ENCODE measurements at regions not wholly inside any gene's neighbourhood (a gene's known extent, or its start where the extent isn't known, plus 50 kb on each side); places are given as distances from the start of the nearest gene placed in this dataset.

GRCh38 chr11:44399968-44400367 lies 90.0 kb upstream of the ALX4 start:
- 40 to 49% methylated on average over 1 to 2 of the region's 2 CpGs for WGBS, 2 donors (ENCODE audit: low coverage in 1 of 2)
- TF ChIP-seq POLR2A (IDR thresholded peaks at IDR 0.05), result no peak
- no peak for TF ChIP-seq EP300 (IDR thresholded peaks at IDR 0.05)
- TF ChIP-seq CTCF (IDR thresholded peaks at IDR 0.05), result no peak

GRCh38 chr11:44400431-44400830 lies 90.5 kb upstream of the ALX4 start:
- no peak for ATAC-seq
- Histone ChIP-seq H3K27me3 (peaks cover 39% of the 10 kb centered on the region), H3K27ac (no peak overlapping the region), H3K36me3 (no peaks in the 10 kb centered on the region), H3K4me1 (no peaks in the 10 kb centered on the region), H3K4me3 (no peak overlapping the region), H3K9me3 (peaks cover 0 to 2% (median 0%) of the 10 kb centered on the region in 3 donors)
- no peak for TF ChIP-seq EP300 (IDR thresholded peaks at IDR 0.05)
- no peak for TF ChIP-seq POLR2A (IDR thresholded peaks at IDR 0.05)
- no peak for TF ChIP-seq CTCF (IDR thresholded peaks at IDR 0.05)
- no peak for TF ChIP-seq POLR2AphosphoS5 (IDR thresholded peaks at IDR 0.05)
- WGBS, 2 donors (ENCODE audit: low coverage in 1 of 2), result 75 to 87% methylated on average over 3 to 4 of the region's 5 CpGs

More at GRCh38 chr11:44399968-44400367, 90.0 kb upstream of the ALX4 start:
- Histone ChIP-seq H3K4me3 (no peak overlapping the region), H3K9me3 (peaks cover 0 to 7% (median 0%) of the 10 kb centered on the region in 3 donors), H3K4me1 (no peaks in the 10 kb centered on the region), H3K27ac (no peak overlapping the region), H3K36me3 (no peaks in the 10 kb centered on the region), H3K27me3 (peaks cover 35% of the 10 kb centered on the region)
- ATAC-seq, result no peak

- ATAC-seq, result no peak
- TF ChIP-seq POLR2A (IDR thresholded peaks at IDR 0.05), result no peak
- TF ChIP-seq EP300 (IDR thresholded peaks at IDR 0.05), result no peak
- TF ChIP-seq POLR2AphosphoS5 (IDR thresholded peaks at IDR 0.05), result no peak
- no peak for TF ChIP-seq CTCF (IDR thresholded peaks at IDR 0.05)
- Histone ChIP-seq H3K4me3 (no peak overlapping the region), H3K9me3 (no peaks in the 10 kb centered on the region), H3K27me3 (peaks cover 43% of the 10 kb centered on the region), H3K4me1 (no peaks in the 10 kb centered on the region), H3K36me3 (no peaks in the 10 kb centered on the region), H3K27ac (no peak overlapping the region)
- WGBS, 2 donors (ENCODE audit: low coverage in 1 of 2), result 60 to 66% methylated on average over 4 to 12 of the region's 12 CpGs
These were observed 92.6 kb upstream of the ALX4 start for GRCh38 chr11:44402466-44403075.

GRCh38 chr11:44403176-44403575 lies 93.2 kb upstream of the ALX4 start:
- ATAC-seq, result no peak

More at GRCh38 chr11:44403176-44403575, 93.2 kb upstream of the ALX4 start:
- no peaks in the 10 kb centered on the region for H3K4me1 ChIP-seq
- TF ChIP-seq POLR2A (IDR thresholded peaks at IDR 0.05) (no peak), EP300 (IDR thresholded peaks at IDR 0.05) (no peak), CTCF (IDR thresholded peaks at IDR 0.05) (no peak), POLR2AphosphoS5 (IDR thresholded peaks at IDR 0.05) (no peak)
- H3K36me3 ChIP-seq, result no peaks in the 10 kb centered on the region
- no peaks in the 10 kb centered on the region for H3K9me3 ChIP-seq
- 48% methylated on average over 2 of the region's 4 CpGs; no CpG with 5 or more reads in 1 of the 2 donors for WGBS, 2 donors (ENCODE audit: low coverage in 1 of 2)
- peaks cover 41% of the 10 kb centered on the region for H3K27me3 ChIP-seq
- no peak overlapping the region for H3K27ac ChIP-seq
- H3K4me3 ChIP-seq, result no peak overlapping the region

Measured in gastroesophageal sphincter (tissue), 4 donors.